ENCODE measurements at regions not wholly inside any gene's neighbourhood (a gene's known extent, or its start where the extent isn't known, plus 50 kb on each side); places are given as distances from the start of the nearest gene placed in this dataset.

DNA sequence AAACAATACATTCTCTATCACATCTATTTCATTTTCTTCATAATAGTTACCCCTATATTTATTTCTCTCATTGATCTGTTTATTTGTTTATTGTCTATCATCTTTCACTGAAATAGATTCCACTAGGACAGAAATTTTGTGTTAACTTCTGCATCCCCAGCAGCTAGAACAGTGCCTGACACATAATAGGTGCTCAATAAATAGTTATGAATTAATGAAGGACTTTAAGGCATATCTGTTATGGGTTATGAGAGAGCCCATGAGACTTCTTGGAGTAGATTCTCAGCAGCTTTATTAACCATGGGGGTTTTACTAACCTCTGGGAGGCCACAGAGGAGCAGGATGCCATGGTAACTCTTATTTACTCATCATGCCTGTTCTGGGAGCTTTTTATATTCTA is 144.6 kb downstream of the CDC42EP3 start:
- no peak for DNase-seq (ENCODE audit: insufficient read length, low spot score, missing footprints)
- no peak overlapping the region for H3K27ac ChIP-seq (ENCODE audit: low read depth, low read length)
- H3K4me3 ChIP-seq (ENCODE audit: insufficient read depth, low read length), result no peak overlapping the region
- H3K36me3 ChIP-seq (ENCODE audit: insufficient read depth, low read length), result no peaks in the 10 kb centered on the region
- peaks cover 8% of the 10 kb centered on the region for H3K4me1 ChIP-seq (ENCODE audit: insufficient read depth, low read length)
- no peak overlapping the region for H2AFZ ChIP-seq (ENCODE audit: low read length)
- H3K27me3 ChIP-seq (ENCODE audit: insufficient read depth, low read length), result no peaks in the 10 kb centered on the region
- H3K4me2 ChIP-seq (ENCODE audit: insufficient read depth, low read length), result no peak overlapping the region
- H3K9me3 ChIP-seq (ENCODE audit: low read depth, low read length), result no peaks in the 10 kb centered on the region
- TF ChIP-seq, protein P1, sequence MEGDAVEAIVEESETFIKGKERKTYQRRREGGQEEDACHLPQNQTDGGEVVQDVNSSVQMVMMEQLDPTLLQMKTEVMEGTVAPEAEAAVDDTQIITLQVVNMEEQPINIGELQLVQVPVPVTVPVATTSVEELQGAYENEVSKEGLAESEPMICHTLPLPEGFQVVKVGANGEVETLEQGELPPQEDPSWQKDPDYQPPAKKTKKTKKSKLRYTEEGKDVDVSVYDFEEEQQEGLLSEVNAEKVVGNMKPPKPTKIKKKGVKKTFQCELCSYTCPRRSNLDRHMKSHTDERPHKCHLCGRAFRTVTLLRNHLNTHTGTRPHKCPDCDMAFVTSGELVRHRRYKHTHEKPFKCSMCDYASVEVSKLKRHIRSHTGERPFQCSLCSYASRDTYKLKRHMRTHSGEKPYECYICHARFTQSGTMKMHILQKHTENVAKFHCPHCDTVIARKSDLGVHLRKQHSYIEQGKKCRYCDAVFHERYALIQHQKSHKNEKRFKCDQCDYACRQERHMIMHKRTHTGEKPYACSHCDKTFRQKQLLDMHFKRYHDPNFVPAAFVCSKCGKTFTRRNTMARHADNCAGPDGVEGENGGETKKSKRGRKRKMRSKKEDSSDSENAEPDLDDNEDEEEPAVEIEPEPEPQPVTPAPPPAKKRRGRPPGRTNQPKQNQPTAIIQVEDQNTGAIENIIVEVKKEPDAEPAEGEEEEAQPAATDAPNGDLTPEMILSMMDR (IDR thresholded peaks at IDR 0.05; ENCODE audit: extremely low read depth, low read depth, low read length), result no peak
- no peaks in the 10 kb centered on the region for H3K79me2 ChIP-seq (ENCODE audit: insufficient read depth, low read length)
- no peaks in the 10 kb centered on the region for H4K20me1 ChIP-seq (ENCODE audit: insufficient read depth, low read length)

DNA sequence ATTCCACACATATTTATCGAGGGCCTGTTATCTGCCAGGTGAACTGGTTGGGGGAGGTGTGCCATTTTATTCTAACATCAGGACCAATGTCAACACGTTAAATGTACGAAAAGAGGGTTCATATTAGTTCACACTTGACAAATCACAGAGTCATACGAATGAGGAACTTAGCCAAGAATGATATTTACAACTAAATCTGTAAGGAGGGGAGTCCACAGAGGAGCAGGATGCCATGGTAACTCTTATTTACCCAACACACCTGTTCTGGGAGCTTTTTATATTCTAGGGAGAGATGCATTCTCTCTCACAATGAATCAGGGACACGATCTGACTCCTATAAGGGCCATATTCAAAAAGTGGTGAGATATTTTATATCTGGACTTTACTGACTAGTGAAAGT is 144.1 kb downstream of the CDC42EP3 start:
- Histone ChIP-seq H3K9me3 (ENCODE audit: low read depth, low read length) (no peaks in the 10 kb centered on the region), H3K27me3 (ENCODE audit: insufficient read depth, low read length) (no peaks in the 10 kb centered on the region), H3K4me2 (ENCODE audit: insufficient read depth, low read length) (no peak overlapping the region), H2AFZ (ENCODE audit: low read length) (no peak overlapping the region), H4K20me1 (ENCODE audit: insufficient read depth, low read length) (no peaks in the 10 kb centered on the region), H3K4me1 (ENCODE audit: insufficient read depth, low read length) (peaks cover 8% of the 10 kb centered on the region), H3K27ac (ENCODE audit: low read depth, low read length) (no peak overlapping the region), H3K79me2 (ENCODE audit: insufficient read depth, low read length) (no peaks in the 10 kb centered on the region), H3K36me3 (ENCODE audit: insufficient read depth, low read length) (no peaks in the 10 kb centered on the region), H3K4me3 (ENCODE audit: insufficient read depth, low read length) (no peak overlapping the region)
- DNase-seq (ENCODE audit: insufficient read length, low spot score, missing footprints), result no peak
- TF ChIP-seq, protein P1 (IDR thresholded peaks at IDR 0.05; ENCODE audit: extremely low read depth, low read depth, low read length), result no peak

DNA sequence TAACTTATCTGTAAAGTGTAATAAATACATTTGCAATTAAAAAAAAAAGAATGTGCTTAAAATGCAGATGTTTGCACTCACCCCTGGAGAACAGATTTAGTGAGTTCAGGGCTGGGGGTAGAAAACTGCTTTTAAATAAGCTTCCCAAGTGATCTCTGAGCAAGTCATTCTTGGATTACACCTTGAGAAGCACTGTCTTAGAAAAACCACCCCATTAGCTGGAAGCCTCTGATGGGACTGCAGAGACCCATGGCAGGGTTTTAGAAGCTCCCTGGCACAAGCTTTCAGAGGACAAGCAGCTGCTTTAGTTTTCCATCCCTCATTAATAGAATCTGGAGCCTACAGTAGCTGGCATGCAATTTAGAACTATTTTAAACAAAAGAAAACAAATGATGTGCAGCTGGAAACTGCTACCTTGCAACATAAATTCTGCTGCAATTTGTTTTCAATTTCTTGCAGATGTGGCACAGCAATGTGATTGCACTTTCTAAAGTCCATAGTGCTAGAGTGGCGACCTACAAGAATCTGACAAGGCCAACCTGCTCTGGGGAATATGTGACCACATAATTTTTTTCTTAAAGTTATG is 141.5 kb downstream of the CDC42EP3 start:
- H4K20me1 ChIP-seq (ENCODE audit: insufficient read depth, low read length), result no peaks in the 10 kb centered on the region
- H3K36me3 ChIP-seq (ENCODE audit: insufficient read depth, low read length), result no peaks in the 10 kb centered on the region
- TF ChIP-seq, protein P1 (IDR thresholded peaks at IDR 0.05; ENCODE audit: extremely low read depth, low read depth, low read length), result no peak
- H3K4me1 ChIP-seq (ENCODE audit: insufficient read depth, low read length), result no peaks in the 10 kb centered on the region
- H3K4me3 ChIP-seq (ENCODE audit: insufficient read depth, low read length), result no peak overlapping the region
- H2AFZ ChIP-seq (ENCODE audit: low read length), result no peak overlapping the region
- no peaks in the 10 kb centered on the region for H3K9me3 ChIP-seq (ENCODE audit: low read depth, low read length)
- no peak overlapping the region for H3K4me2 ChIP-seq (ENCODE audit: insufficient read depth, low read length)
- H3K27ac ChIP-seq (ENCODE audit: low read depth, low read length), result no peak overlapping the region
- no peaks in the 10 kb centered on the region for H3K79me2 ChIP-seq (ENCODE audit: insufficient read depth, low read length)
- DNase-seq (ENCODE audit: insufficient read length, low spot score, missing footprints), result no peak
- no peaks in the 10 kb centered on the region for H3K27me3 ChIP-seq (ENCODE audit: insufficient read depth, low read length)

DNA sequence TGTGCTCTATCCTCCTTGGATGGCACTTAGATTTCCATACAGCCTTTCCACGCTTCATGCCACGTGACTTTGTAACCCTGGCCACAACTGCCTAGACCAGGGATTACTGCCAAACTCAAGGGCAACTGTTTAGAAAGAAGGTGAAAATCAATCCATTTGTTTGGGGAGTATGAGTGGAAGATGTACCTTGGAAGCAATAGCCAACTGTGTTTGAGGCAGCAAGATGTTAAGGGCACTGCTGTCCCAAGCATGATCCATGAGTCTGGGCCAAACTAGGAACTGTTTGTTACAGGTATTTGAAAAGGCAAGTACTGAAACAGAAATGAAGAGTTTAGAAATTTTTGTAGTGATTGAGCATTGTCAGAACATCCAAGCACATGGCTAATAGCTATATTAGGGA is 138.9 kb downstream of the CDC42EP3 start:
- Histone ChIP-seq H4K20me1 (ENCODE audit: insufficient read depth, low read length) (no peaks in the 10 kb centered on the region), H2AFZ (ENCODE audit: low read length) (no peak overlapping the region), H3K27me3 (ENCODE audit: insufficient read depth, low read length) (no peaks in the 10 kb centered on the region), H3K27ac (ENCODE audit: low read depth, low read length) (no peak overlapping the region), H3K79me2 (ENCODE audit: insufficient read depth, low read length) (no peaks in the 10 kb centered on the region), H3K4me1 (ENCODE audit: insufficient read depth, low read length) (no peaks in the 10 kb centered on the region), H3K9me3 (ENCODE audit: low read depth, low read length) (no peaks in the 10 kb centered on the region), H3K36me3 (ENCODE audit: insufficient read depth, low read length) (no peaks in the 10 kb centered on the region), H3K4me3 (ENCODE audit: insufficient read depth, low read length) (no peak overlapping the region), H3K4me2 (ENCODE audit: insufficient read depth, low read length) (no peak overlapping the region)
- DNase-seq (ENCODE audit: insufficient read length, low spot score, missing footprints), result no peak
- TF ChIP-seq, protein P1 (IDR thresholded peaks at IDR 0.05; ENCODE audit: extremely low read depth, low read depth, low read length), result no peak

All from osteoblast (primary cell).